Stimulated activated CD8-positive, alpha-beta memory T cell treated with anti-CD3 and anti-CD28 coated beads, Interleukin-4, amount 100 ng/mL, for 24 hours (primary cell): ENCODE measurements at regions not wholly inside any gene's neighbourhood (a gene's known extent, or its start where the extent isn't known, plus 50 kb on each side); places are given as distances from the start of the nearest gene placed in this dataset.
"Not testable (repeated sequence)": the region's sequence is repeated elsewhere in the genome, so short reads cannot be mapped to it uniquely, and the experiment has no call there.

Source experiments
- DNase-seq: peaks from one replicate; pipeline ENCODE4 v3.0.0-alpha.2; 2020; ENCODE audit warnings: low read depth

- not testable (repeated sequence) for DNase-seq
These were observed 173.9 kb downstream of the TJP1 start for GRCh38 chr15:29648415-29648814.

DNA sequence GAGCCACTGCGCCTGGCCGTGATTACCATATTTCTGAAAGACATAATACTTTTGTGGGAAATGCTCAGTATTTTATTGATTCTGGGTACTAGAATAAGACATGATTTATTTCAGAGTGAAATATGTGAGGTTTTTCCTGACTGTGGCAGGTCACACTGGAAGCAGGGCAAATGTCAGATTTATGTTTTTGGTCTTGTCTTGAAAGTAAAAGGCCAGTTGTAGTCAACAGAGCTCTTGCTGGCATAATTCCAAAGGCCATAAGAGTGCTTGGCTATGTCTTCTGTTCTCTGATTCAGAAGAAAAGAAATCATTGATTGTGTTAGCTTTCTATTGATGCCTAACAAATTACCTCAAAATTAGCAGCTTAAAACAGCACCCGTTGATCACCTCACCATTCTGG lies 176.4 kb downstream of the TJP1 start:
- DNase-seq, result no peak

DNA sequence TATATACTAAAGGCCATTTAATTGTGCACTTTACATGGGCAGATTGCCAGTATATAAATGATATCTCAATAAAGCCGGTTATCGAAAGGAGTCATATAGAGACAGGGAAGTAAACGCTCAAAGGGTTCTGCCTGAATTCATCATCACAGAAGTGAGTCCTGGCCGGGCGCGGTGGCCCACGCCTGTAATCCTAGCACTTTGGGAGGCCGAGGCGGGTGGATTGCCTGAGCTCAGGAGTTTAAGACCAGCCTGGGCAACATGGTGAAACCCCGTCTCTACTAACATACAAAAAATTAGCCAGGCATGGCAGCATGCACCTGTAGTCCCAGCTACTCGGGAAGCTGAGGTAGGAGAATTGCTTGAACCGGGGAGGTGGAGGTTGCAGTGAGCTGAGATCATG lies 177.9 kb downstream of the TJP1 start:
- not testable (repeated sequence) for DNase-seq

GRCh38 chr15:29638781-29639180 lies 183.5 kb downstream of the TJP1 start:
- DNase-seq, result no peak

DNA sequence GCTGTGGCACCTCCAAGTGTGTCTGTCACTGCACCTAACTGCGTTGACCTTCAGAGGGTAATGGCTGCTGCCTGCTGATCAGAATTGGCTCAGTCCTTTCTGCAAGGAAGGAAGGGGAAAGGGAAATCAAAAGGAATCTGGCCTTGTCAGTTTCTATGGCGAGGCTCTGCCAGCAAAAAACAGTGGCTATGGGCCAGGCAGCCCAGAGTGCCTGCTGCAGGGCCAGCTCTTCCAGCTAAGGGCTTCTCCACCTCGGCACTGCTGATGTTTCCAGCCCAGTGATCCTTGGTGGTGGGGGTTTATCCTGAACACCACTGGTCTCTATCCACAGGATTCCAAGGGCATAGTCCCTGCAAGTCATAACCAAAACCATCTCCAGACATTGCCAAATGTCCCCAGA lies 184.3 kb downstream of the TJP1 start:
- no peak for DNase-seq

DNA sequence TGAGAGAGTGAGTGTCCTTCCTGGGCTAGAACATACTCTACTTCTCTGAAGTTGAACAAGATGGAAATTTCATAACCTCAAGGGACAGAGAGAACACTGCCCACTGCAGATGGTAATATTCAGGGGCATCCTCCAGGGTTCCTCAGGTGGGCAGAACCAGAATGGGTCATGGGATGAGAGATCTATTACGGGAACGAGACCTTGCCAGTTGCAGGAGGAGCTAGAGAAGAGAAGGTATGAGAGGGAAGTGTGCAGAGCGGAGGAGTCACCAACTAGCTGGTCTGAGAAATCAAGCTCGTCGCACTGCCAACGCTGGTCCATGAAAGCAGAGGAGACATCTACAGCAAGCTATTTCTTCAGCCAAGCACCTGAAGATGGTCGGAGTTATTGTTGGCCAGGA lies 184.7 kb downstream of the TJP1 start:
- no peak for DNase-seq

GRCh38 chr15:29636921-29637320 lies 185.3 kb downstream of the TJP1 start:
- no peak for DNase-seq

DNA sequence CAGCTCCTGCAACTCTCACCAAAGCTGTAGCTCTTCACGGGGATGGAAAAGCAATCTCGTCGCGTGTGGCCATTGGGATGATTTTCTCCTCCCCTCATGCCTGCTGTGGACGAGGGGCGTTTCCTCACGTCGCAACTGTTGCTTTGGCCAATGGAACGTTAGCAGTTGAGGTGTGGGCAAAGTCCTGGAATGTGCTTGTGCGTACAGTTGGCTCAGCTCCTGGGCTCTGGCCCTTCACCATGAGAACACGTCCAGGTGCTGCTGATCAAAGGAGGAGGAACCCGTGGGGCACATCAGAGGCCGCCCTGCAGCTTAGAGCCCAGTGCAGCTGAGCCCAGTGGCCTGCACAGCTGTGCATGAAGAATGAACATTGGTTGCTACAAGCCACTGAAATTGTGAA lies 186.1 kb downstream of the TJP1 start:
- no peak for DNase-seq

- no peak for DNase-seq
These were observed 186.7 kb downstream of the TJP1 start for GRCh38 chr15:29635513-29636098.

DNA sequence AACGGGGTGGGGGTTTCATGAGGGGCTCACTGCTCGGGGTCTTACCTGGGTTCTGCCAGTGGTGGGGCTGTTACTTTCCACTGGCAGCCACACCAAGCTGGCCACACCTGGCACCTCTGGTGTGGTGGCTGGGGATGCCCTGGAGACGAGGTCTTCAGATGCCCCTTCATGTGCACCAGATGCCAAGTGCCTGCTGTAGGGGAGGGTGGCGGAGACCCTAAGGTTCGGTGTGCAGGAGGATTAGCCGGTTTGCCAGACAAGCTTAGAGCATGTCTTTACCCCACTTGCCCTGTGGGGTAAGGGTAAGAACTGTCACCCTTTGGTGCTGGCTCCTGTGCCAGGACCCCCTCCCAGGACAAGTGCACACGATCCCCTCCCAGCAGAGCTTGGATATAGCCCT lies 188.3 kb downstream of the TJP1 start:
- no peak for DNase-seq

DNA sequence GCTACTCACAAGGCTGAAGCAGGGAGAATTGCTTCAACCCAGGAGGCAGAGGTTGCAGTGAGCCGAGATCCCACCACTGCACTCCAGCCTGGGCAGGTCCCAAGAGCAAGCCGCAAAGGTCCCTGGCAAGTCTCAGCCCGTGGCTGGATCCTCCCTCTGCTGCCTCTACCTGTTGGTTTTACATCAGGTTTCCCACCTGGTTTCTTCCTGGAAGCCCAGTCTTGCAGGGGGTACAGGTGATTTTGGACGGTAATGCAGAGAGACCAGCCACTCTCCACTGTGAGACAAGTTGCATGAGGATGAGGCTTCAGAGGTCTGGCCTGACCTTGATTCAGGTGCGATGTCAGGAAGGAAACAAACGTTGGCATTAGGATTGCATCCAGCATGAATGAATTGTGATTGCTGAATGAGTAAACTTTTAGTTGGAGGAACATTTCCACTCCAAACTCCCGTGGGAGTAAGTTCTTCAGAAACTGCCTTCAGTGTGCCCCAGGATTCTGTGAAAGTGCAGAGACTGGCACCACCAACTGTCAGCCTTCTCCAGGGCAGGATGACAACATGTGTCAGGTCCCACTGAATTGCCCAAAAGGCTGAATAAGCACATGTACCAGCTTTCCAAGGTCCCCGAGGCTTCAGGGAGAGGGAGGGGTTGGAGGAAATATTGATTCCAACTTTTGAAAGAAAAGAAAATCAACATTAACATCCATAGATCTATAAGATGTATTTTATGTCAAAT lies 189.4 kb downstream of the TJP1 start:
- DNase-seq, result no peak

GRCh38 chr15:29631076-29632070 lies 190.9 kb downstream of the TJP1 start:
- no peak for DNase-seq

GRCh38 chr15:29624271-29624670 lies 198.0 kb downstream of the TJP1 start:
- no peak for DNase-seq

- DNase-seq, result no peak
These were observed 199.1 kb downstream of the TJP1 start for GRCh38 chr15:29623116-29623639.

DNA sequence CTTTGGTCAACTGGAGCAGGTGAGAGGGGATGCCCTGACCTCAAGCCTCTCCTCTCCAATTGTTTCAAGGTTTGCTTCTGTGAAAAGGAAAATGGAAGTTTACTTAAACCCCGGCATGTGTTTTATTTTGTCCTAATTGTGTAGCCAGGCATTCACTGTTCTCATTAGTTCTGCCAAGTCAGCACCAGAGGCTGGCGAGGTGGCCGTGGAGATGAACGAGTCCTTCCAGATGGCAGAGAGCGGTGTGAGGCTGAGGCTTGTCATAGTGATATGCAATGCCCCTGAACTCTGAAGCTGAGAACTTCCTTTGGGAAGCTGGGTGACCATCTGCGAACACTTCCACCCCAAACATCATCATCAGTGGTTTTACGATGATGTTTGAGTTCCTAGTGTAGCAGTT lies 199.6 kb downstream of the TJP1 start:
- DNase-seq, result no peak

- no peak for DNase-seq
These were observed 200.7 kb downstream of the TJP1 start for GRCh38 chr15:29621616-29622015.

- DNase-seq, result no peak
These were observed 203.7 kb downstream of the TJP1 start for GRCh38 chr15:29618586-29618985.

- no peak for DNase-seq
These were observed 205.8 kb downstream of the TJP1 start for GRCh38 chr15:29616512-29616911.

DNA sequence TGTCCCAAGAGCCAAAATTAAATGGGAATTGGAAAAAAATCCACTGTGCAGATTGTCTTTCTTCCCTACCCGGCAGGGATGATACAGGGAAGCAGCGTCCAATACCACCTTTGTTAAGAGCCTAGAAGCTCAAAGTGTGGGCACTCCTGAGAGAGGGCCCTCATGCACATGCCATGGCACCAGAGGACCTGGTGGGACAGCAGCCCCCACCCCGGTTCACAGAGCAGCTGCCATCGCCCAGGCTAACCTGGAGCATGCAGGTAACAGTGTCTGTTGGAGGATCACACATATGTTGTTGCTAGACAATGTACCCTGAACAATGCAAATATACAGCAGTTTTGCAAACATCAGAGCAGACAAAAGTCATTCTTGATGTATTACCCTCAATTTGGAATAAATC lies 206.5 kb downstream of the TJP1 start:
- DNase-seq, result no peak

- DNase-seq, result no peak
These were observed 208.3 kb downstream of the TJP1 start for GRCh38 chr15:29613951-29614382.

GRCh38 chr15:29612701-29613100 lies 209.6 kb downstream of the TJP1 start:
- DNase-seq, result no peak

GRCh38 chr15:29612096-29612495 lies 210.2 kb downstream of the TJP1 start:
- DNase-seq, result no peak

- DNase-seq, result no peak
These were observed 211.2 kb downstream of the TJP1 start for GRCh38 chr15:29611057-29611456.
